Fibroblast of lung (primary cell): ENCODE measurements at regions not wholly inside any gene's neighbourhood (a gene's known extent, or its start where the extent isn't known, plus 50 kb on each side); places are given as distances from the start of the nearest gene placed in this dataset.

Experiments used
- DNase-seq, 2 donors: peaks; one replicate each; pipeline versions ENCODE4 v3.0.0 to v3.0.0-alpha.2; 2010; ENCODE audit warnings: low read depth in 2 of 2
- H2AFZ ChIP-seq: 2 replicates; pipeline ENCODE4 v1.5.1; 2012; ENCODE audit warnings: low read length, control low read depth, inconsistent platforms
- H3K27ac ChIP-seq: 2 replicates; pipeline ENCODE4 v1.5.1; 2011; ENCODE audit warnings: low read length, control low read depth; ENCODE audit not compliant: insufficient read depth
- H3K27me3 ChIP-seq: 2 replicates; pipeline ENCODE4 v1.5.1; 2011; ENCODE audit warnings: mild to moderate bottlenecking, low read length; ENCODE audit not compliant: control insufficient read depth, insufficient read depth
- H3K36me3 ChIP-seq: 2 replicates; pipeline ENCODE4 v1.5.1; 2011; ENCODE audit warnings: low read length; ENCODE audit not compliant: control insufficient read depth, insufficient read depth
- H3K4me1 ChIP-seq: 2 replicates; pipeline ENCODE4 v1.5.1; 2011; ENCODE audit warnings: low read length; ENCODE audit not compliant: control insufficient read depth, insufficient read depth; ENCODE audit errors: extremely low read depth
- H3K4me2 ChIP-seq: 2 replicates; pipeline ENCODE4 v1.5.1; 2011; ENCODE audit warnings: low read length, control low read depth; ENCODE audit not compliant: insufficient read depth; ENCODE audit errors: extremely low read depth
- H3K4me3 ChIP-seq, 4 experiments: fragments of 200-600 bp in 1 of 4; sonication (generic) in 1 of 4; replicated peaks in 1 of 4; 2 replicates each; pipeline ENCODE4 v1.5.1; 2011 to 2016; ENCODE audit warnings: low read length in 4 of 4, low read depth in 3 of 4, mild to moderate bottlenecking in 3 of 4, control low read depth in 2 of 4, inconsistent platforms in 1 of 4, mixed read lengths in 1 of 4; ENCODE audit not compliant: insufficient read depth in 1 of 4; ENCODE audit errors: control extremely low read depth in 1 of 4
- H3K79me2 ChIP-seq: 2 replicates; pipeline ENCODE4 v1.5.1; 2012; ENCODE audit warnings: mild to moderate bottlenecking, low read length, inconsistent platforms; ENCODE audit not compliant: control insufficient read depth, insufficient read depth
- H3K9ac ChIP-seq: 2 replicates; pipeline ENCODE4 v1.5.1; 2011; ENCODE audit warnings: mild to moderate bottlenecking, low read length, control low read depth; ENCODE audit not compliant: insufficient read depth
- H3K9me3 ChIP-seq: 2 replicates; pipeline ENCODE4 v1.5.1; 2012; ENCODE audit warnings: low read depth, low read length; ENCODE audit not compliant: control insufficient read depth, insufficient read depth
- H4K20me1 ChIP-seq: 2 replicates; pipeline ENCODE4 v1.5.1; 2011; ENCODE audit warnings: low read length; ENCODE audit not compliant: control insufficient read depth, insufficient read depth; ENCODE audit errors: extremely low read depth
- CTCF ChIP-seq, 2 donors: IDR thresholded peaks in 1 of 2; conservative IDR thresholded peaks in 1 of 2; 1 replicate in 1 of 2; 2 replicates in 1 of 2; pipeline ENCODE4 v1.5.1; 2011 to 2012; ENCODE audit warnings: low read length in 2 of 2, control low read depth in 1 of 2, inconsistent platforms in 1 of 2, low read depth in 1 of 2, mild to moderate bottlenecking in 1 of 2
- EZH2 ChIP-seq: IDR thresholded peaks from 2 replicates; pipeline ENCODE4 v1.5.1; 2012; ENCODE audit warnings: low read length, control low read depth, mild to moderate bottlenecking; ENCODE audit errors: missing control alignments

DNA sequence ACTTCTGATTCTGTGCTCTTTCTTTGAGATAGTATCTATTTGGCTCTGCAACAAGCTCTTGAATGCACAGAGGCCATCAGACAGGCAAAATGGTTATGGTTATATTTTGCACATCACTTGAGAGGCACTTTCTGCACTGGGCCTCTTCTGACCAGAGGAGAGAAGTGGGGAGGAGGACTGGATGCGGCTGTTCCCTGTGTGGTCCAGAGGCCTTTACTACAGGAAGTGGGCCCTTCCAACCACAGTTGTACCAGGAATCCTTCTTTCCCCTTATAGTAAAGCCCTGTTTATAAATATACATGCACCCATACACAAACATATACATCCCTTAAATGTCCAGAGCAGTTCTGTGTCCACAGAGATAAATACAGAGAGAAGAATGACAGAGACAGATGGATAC lies 182.7 kb upstream of the HHIP start:
- H3K36me3 ChIP-seq = no peaks in the 10 kb centered on the region
- no peak for DNase-seq
- no peak overlapping the region for H3K4me3 ChIP-seq
- H2AFZ ChIP-seq = no peak overlapping the region
- H3K27me3 ChIP-seq = no peaks in the 10 kb centered on the region
- no peaks in the 10 kb centered on the region for H3K4me1 ChIP-seq
- no peak overlapping the region for H3K4me2 ChIP-seq
- no peak for TF ChIP-seq EZH2
- H3K79me2 ChIP-seq = no peaks in the 10 kb centered on the region
- no peak overlapping the region for H3K27ac ChIP-seq
- H3K9ac ChIP-seq = no peak overlapping the region
- no peaks in the 10 kb centered on the region for H4K20me1 ChIP-seq
- H3K9me3 ChIP-seq = no peaks in the 10 kb centered on the region

DNA sequence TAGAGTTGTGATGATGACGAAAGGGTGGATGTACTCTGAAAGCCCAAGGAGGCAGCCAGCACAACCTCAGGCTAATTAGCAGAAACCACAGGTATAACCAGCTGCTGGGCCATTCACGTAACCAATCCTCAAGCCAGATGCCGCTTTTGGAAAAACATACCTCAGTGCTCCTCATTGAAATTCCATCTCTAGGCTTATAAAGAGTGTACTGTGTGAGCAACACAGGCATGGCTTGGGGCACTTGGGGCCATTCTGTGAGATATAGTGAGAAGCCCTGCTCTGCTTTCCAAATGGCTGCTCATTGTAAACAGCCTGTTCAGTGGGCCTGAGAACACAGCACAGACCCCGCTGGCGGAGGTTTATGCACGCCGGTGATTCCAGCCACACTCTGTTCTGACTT lies 182.1 kb upstream of the HHIP start:
- TF ChIP-seq EZH2 (no peak), CTCF (conservative IDR thresholded peaks at IDR 0.05 in 1 of 2, IDR thresholded peaks at IDR 0.05 in 1 of 2; ENCODE audit: low read depth in 1 of 2, low read length in 2 of 2) (no peak)

DNA sequence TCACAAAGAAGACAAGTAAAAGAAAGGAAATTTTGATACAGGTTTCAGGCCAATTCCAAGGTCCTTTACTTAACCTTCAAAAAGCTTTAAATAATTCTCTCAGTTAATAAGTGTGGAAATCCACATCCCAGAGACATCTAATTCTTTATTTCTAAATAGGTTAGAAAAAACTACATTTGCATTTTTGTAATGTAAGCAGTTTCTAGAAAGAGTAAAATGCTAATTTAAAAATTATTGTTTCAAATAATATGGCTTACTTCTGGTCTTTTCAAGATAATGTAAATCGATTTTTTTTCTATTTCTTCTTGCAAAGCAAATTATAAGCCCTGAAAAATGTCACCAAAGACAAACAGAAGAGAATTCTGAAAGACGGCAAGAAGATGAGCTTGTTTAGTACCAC lies 180.4 kb upstream of the HHIP start:
- H3K4me1 ChIP-seq = no peaks in the 10 kb centered on the region
- no peaks in the 10 kb centered on the region for H3K36me3 ChIP-seq
- no peak for DNase-seq
- no peak overlapping the region for H3K4me3 ChIP-seq
- H3K4me2 ChIP-seq = no peak overlapping the region
- no peak overlapping the region for H3K27ac ChIP-seq
- TF ChIP-seq CTCF (conservative IDR thresholded peaks at IDR 0.05 in 1 of 2, IDR thresholded peaks at IDR 0.05 in 1 of 2; ENCODE audit: low read depth in 1 of 2, low read length in 2 of 2) (no peak), EZH2 (no peak)
- H3K79me2 ChIP-seq = no peaks in the 10 kb centered on the region
- H3K9ac ChIP-seq = no peak overlapping the region
- H3K9me3 ChIP-seq = no peaks in the 10 kb centered on the region
- H4K20me1 ChIP-seq = no peaks in the 10 kb centered on the region
- no peaks in the 10 kb centered on the region for H3K27me3 ChIP-seq
- no peak overlapping the region for H2AFZ ChIP-seq

More for the DNA sequence above, 182.1 kb upstream of the HHIP start:
- Histone ChIP-seq H3K9me3 (no peaks in the 10 kb centered on the region), H3K27ac (no peak overlapping the region), H3K36me3 (no peaks in the 10 kb centered on the region), H3K27me3 (no peaks in the 10 kb centered on the region), H4K20me1 (no peaks in the 10 kb centered on the region), H3K9ac (no peak overlapping the region), H3K4me2 (no peak overlapping the region), H3K79me2 (no peaks in the 10 kb centered on the region), H3K4me1 (no peaks in the 10 kb centered on the region), H2AFZ (no peak overlapping the region), H3K4me3 (no peak overlapping the region)
- DNase-seq = no peak
